NCI-H2227 (cell line): ENCODE measurements at regions not wholly inside any gene's neighbourhood (a gene's known extent, or its start where the extent isn't known, plus 50 kb on each side); places are given as distances from the start of the nearest gene placed in this dataset.

Experiments
- DNase-seq: peaks from one replicate; lab custom pipeline; 2025; ENCODE audit not compliant: unreplicated experiment; lab: John Stamatoyannopoulos, UW

DNA sequence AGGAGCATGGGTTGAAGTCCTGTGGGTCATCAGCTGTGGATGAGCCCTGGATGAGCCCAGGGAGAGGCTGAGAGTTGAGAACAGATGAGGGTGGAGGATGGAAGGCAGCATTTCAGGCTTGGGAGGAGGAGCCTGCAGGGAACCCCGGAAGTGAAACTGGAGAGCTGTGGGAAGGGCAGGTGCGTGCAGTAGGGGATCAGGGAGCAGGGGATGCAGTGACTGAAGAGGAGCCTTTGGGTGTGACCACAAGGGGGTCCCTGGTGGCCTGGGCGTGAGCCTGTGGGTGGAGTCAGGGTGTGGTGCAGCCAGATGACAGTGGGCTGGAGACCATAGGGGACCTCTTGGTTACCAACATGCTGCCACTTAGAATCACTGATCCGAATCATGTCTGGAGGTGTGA is 115.5 kb downstream of the PAPOLA start:
- no peak for DNase-seq

DNA sequence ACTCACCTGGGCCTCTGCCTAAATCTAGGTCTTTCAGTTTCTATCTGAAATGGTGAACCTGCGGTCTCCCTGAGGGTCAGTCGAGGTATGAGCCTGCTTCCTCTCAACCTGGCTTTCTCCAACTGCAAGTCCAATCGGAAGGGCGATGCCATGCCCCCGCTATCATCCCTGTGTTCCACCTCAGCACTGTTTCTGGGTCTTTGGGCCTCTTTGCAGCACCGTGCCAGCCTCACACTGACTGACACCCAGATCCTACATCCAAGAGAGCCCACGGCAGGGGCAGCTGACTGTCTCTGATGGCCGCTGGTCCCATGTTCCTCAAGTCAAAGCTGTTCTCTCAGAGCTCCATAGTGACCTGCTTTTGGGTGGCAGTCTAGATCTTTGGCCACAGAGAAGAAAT is 120.7 kb downstream of the PAPOLA start:
- no peak for DNase-seq

DNA sequence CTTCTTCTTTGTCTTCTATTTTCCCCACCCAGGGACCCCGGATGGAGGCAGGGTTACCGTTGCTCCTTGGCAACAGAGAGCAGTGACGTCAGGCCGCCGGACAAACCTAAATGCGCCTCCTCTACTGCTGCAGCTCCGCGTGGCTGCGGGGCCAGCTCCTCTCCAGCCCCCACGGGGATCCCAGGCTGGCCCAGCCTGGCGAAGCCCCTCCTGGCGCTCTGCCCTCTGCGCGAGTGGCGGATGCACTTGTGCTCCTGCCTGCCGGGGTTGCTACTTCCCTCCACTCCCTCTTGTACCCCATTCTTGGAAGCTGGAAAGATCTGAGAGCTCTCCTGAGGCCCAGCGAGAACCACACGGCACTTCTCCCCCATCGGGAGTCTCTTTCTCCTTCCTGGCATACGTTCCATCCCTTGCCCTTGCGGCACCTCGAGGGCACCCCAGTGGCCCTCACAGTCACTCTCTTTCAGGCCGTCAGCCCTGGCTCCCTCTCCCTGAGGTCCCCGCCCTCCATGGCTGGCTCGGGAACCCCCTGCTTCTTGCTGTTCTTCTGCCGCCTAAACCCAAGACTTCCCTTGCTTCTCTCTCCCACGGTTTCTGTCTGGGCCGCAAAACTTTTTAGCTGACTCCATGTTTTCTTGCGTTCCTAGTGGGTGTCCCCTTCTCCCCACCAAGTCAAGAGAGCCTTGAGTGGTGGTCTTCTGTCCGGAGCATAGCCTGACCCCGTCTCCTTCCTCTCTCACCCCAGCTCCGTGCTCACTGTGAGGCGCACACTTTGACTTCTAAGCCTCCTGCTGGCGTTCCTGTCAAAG is 121.7 kb downstream of the PAPOLA start:
- DNase-seq, result no peak

DNA sequence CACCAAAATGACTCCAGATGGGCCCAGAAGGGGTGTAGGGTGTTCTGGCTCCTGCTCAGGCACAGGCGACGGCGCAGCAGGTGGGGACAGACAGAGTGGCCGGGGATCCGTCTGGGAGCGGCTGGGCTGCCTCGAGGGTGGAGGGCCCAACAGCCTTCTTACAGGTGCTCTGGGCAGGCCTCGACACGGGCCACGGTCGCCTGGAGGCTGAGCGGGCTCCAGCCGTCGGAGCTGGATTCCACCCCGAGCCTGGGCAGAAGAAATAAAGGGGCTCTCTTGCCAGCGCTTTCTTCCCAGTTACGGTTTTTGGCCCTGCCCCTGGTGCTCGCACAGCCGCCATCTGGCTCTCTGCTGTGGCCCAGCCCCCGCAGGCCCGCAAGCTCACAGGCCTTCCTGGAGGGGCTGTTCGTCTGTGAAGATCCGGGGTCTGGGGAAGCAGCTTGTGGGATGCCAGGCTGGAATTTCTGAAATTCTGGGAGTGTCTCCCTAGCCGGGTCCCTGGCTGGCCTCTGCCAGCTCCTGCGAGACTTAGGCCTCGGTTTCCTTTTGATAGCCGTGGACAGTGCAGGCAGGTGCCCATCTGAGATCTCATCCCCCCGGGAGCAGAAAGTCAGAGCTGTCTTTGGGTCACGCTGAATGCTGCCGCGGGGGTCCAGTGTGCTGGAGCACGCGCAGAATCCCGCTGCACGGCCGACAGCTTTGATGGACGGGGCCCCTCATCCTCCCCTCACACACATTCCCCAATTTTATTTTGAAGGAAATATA is 122.7 kb downstream of the PAPOLA start:
- no peak for DNase-seq

DNA sequence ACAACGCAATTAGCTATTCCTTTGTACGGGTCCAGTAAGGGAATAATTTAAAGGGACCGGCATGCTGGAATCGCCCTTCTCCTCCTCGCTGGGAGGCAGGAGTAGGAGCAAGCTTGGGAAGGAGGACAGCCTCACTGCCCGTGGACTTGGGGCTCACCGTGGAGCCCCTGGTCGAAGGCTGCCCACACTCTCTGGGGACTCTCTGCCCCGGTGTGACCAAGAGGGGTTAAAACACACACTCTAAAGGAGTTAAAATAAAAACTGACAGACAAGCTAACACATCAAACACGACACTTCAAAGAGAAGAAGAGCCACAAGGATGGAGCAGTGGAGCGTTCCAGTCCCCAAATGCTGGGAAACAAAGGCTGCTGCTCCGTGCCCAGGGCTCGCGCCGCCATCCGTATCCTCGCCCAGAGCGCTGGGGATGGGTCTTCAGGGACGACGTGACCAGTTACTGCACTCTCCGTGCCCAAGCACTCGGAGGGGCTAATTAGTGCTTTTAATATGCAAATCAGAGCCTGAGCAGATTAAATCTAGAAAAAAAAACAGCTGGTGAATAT is 123.3 kb downstream of the PAPOLA start:
- DNase-seq, result no peak

DNA sequence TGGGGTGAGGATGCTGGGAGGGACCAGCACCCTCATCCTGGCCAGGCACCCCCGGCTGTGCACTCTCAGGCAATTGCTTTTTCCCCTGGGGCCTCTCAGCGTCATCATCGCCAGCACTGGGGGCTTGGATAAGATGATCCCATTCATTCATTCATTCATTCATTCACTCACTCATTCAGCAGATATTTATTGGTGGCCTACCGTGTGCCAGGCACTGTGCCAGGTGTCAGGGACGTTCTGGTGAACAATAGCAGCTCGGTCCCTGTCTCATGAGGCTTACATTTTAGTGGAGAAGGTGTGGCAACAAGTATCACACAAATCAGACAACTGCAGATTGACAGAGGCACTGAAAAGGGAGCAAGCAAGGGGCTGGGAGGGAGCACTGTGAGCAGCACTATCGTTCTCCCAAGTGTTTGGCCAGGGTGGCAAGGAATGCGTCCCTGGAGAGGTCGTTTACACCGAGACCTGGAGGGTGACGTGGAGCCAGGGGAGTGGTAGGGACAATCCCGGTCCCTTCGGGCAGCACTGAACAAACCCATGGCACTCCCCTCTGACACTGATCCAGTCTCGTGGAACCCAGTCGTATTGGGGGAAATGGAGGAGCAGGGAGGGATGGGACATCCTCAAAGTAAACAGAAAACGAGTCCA is 124.1 kb downstream of the PAPOLA start:
- DNase-seq, result no peak

DNA sequence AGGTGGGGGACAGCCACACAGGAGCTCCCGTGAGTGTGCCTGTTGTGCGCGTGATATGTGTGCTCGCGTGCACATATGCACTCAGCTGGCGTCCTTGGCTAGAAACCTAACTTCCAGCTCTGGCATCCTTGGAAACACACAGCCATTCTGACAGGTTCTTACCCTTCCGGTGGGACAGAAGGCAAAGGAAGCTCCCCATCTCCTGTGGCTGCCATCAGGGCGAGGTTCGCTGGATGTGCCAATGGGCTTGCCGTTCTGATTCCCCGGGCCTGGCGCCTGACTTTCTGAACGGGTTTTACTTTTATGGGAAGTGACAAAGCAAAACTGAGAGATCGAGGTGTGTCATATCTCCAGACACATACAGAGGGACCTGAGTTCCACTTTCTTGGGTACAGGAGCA is 124.7 kb downstream of the PAPOLA start:
- no peak for DNase-seq

DNA sequence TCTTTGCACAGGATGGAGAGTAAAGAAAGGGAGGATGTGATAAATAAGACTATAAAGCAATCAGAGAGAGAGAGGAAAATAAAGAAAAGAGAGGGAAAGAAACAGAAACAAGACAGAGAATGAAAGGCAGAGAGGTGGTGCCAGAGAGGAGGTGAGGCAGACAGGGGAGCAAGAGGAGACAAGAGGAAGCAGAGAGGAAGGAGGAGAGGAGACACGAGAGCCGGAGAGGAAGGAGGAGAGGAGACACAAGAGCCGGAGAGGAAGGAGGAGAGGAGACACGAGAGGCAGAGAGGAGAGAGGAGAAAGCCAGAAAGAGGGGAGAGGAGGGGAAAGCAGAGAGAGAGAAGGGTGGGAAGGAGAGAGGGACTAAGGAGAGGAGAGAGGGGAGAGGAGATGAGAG is 125.2 kb downstream of the PAPOLA start:
- DNase-seq, result no peak

DNA sequence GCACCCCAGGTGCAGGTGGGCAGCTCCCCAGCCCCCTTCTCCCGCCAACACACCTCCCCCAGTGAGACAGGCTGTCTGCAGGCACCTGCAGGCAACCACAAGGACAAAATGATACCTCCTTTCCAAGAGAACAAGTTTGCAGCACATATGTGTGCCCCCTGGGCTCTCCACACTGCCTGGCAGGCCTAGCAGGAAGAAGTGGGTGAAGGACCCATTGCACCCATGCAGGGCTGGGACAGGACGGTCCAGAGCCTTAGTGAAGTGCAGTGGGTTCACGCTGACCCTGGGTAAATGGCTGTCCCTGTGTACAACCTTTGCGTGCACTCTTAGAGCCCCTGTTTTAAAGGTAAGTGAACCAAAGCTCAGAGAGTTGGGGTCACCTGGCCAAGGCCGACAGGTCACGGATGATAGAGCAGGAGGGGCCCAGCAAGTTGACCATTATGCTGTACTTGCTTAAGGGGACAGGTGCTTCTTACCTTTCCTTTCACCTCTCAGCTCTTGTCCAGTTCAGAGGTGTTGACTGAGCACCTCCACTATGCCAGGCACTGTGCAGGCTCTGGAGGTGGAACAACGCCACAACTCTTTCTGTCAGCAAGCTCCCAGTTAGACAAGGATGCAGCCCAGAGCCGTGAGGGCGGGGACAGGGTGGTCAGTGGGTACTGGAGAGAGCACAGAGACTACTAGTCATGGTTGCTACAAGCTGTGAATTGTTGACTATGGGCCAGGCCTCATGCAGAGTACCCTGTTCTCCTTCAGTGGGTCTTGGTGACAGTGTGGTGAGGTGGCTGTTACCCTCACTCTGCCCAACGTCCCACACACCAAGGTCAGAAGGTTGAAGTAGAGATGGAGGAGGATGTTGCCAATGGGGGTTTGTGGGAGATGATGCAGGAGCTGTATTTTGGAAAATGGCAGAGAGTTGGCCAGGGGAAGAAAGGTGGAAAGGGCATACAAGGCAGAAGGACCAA is 125.9 kb downstream of the PAPOLA start:
- no peak for DNase-seq

DNA sequence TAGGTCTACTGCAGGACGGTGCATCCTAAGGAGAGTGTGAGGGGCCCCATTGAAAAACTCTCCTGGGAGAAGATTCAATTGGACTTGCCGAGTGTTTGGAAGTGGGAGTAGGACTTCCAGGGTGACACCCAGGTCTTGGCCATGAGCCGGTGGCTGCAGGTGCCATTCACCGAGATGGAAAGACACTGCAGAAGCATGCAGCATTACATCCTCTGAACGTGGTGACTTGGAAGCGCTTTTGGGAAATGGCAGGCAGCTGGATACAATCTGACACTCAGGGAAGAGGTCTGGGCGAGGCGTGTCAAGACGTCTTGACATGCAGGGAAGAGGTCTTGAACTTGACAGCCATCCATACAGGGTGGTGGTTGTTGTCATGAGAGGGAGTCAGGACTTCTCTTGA is 126.9 kb downstream of the PAPOLA start:
- DNase-seq, result no peak

DNA sequence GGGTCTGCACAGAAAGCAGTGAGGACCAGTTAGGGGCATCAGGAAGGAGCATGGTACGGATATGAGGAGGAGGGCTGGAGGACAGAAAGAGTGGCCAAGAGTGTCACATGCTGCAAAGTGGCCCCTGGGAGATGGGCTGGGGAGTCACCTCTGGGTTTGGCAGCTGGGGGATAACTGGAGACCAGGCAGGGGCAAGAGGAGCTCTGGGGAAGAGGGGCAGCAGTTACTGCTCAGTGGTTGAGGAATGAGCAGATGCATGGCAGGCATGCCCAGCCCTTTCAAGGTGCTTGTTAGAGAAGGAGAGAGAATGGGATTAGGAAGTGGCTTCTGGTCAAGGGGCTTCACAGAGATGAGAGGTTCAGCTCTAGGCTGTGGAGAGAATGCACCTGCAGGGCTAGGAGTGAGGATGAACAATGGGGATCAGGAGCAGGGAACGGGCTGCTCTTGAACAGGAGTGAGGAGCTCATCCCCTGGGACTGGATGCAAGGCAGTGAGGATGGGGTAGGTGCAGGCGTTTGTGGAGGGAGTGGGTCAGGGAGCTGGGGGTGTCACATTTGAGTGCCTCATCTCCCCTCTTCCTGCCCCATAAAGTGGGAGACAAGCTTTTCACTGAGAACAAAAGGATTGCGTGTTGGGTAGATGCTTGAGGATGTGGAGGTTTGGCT is 127.5 kb downstream of the PAPOLA start:
- no peak for DNase-seq

DNA sequence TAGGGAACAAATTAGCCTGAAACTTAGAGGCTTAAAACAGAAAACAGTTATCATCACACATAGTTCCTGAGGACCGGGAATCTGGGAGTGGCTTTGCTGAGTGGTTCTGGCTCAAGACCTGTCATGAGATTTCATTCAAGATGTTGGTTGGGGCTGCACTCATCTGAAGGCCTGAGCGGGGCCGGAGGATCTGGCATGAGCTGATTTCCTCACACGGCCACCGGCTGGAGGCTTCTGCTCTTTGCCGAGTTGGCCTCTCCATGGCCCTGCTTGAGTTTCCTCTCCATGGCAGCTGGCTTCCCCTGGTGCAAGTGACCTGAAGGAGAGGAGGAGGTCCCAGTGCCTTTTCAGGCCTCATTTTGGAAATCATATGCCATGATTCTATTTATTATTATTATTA is 128.1 kb downstream of the PAPOLA start:
- DNase-seq, result no peak

DNA sequence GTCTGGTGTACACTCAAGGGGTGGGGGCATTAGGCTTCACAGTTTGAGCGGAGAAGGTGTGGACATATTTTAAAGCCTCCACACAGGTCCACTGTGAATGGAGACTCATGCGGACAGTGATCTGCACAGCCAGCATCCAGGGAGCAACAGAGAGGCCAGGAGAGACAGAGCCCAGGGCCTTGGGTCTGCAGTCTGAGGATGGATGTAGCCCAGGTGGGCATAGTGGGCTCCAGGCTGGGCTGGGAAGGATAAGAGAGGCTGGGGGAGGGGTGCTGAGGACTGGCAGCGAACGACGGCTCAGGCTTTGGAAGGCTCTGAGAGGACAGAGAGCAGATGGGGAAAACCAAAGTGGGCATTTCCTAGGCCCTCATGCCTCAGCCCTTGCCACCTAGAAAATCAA is 128.8 kb downstream of the PAPOLA start:
- DNase-seq, result no peak

DNA sequence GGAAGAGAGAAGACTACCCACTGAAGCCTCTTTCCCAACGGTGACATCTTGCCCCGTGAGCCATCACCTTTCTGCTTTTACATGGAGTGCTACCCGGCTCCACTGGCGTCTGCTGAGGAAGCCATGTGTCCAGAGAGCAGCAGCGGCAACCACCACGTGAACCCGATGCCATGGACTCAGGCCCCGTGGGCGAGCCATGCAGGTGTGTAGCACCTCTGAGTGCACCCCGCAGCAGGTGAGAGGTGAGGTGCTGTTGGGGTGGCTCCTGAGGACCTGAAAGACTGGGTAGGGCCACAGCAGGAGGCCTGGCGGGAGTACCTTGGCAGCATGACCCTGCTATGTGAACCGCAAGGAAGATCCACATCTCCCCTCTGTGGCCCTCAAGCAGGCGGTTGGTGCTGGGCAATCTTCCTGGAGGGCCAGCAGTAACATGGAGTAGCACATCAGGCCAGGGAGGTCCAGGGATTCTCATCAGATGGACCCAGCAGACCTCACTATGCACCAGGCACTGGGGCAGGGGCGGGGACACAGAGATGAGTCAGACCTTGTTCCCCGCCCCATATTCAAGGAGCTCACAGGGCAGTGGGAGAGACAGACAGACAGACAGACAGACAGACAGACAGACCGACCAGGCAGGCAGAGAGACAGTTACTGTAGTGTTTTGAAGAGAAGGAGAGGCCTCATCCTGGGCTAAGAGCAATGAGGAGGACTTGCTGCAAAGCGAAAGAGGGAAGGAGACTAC is 129.6 kb downstream of the PAPOLA start:
- no peak for DNase-seq

DNA sequence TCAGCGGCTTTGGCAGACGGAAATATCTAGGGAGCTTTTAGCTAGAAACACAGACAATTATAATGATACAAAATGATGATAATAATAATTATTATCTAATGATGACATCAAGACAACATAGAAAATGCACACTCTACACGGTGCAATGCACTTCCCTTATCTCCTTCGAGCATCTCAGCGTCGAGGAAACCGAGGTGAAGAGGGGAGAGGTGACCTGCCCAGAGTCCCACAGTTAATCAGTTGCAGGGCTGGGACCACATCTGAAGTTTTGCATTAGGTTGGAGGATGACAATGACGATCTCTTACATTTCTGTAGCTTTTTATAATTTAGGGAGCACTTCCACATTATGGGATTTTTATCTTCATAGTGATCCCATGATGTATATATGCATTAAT is 130.2 kb downstream of the PAPOLA start:
- no peak for DNase-seq

DNA sequence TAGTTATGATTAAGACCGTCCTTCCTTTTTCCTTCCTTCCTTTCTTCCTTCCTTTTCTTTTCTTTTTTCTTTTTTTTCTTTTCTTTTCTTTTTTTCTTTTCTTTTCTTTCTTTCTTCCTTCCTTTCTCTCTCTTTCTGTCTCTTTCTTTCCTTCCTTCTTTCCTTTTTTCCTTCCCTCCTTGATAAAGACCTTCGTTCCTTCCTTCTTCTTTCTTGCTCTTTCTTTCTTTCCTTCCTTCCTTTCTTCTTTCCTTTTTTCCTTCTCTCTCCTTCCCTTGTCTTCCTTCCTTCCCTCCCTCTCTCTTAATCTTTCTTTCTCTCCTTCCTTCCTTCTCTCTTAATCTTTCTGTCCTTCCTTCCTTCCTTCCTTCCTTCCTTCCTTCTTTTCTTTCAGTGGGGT is 130.9 kb downstream of the PAPOLA start:
- no peak for DNase-seq

DNA sequence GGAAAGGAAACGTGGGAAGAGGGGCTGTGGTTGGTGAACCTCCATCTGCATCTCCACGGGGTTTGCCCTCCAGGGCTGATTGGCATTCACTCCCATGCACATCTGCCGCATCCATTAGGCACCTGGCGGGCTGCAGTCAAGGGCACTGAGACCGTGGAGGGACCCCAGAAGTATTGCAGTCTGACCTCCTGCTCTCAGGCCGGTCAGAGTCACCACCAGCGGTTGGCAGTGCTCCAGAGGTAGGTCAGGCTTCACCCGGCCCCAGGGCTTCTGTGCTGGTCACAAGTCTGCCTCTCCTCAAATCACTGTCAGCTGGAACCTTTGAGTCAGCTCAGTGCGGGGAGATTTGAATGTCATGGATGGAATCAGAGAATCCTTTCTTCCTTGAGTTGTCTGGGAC is 132.3 kb downstream of the PAPOLA start:
- DNase-seq, result no peak

DNA sequence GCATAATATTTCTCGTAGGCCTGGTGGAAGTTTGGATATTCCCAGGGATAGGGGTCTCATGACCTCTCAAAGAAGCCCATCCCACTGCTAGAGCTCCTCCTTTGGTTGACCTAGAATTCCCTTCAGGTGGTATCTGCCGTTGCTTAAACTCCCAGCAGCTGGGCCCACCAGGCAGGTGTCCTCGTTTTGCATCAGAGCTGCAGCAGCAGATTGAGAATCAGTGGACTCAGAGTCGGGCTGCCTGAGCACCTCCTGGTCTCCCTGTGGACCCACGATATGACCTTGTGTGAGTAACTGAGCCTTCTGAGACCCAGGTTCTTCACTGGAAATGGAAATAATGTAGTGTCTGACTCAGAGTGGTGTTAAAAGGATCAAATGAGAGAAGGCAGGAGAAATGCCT is 132.7 kb downstream of the PAPOLA start:
- no peak for DNase-seq

DNA sequence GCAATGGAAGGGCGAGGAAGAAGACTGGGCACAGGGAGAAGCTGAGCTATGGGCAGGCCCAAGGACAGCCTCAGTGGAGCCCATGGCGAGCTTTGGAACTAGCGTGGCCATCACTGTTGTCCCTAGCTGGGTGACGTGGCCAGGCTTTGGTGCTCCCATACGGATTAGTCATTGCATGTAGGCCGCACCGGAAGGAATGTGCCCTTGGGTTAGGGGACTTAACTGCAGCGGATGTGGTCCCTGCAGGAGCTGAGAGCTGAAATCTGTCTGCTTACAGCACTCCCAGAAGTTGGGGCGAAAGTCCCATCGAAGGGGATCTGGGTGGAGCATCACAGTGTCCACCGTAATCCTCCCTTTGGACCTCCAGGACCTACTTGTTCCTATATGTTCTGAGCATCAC is 133.7 kb downstream of the PAPOLA start:
- DNase-seq, result no peak
